Left ventricle myocardium inferior (tissue), 1 donor: ENCODE measurements at regions not wholly inside any gene's neighbourhood (a gene's known extent, or its start where the extent isn't known, plus 50 kb on each side); places are given as distances from the start of the nearest gene placed in this dataset.

Experiments used
- DNase-seq: peaks from one replicate; pipeline ENCODE4 v3.0.0-alpha.2; 2020
- H3K27ac ChIP-seq: fragments of 200-600 bp; replicated peaks from 2 replicates; pipeline ENCODE4 v1.8.0; 2021
- H3K27me3 ChIP-seq: fragments of 200-600 bp; 2 replicates; pipeline ENCODE4 v1.8.0; 2021; ENCODE audit warnings: low read depth
- H3K36me3 ChIP-seq: fragments of 200-600 bp; 2 replicates; pipeline ENCODE4 v1.8.0; 2021
- H3K4me1 ChIP-seq: fragments of 200-600 bp; 2 replicates; pipeline ENCODE4 v1.8.0; 2021
- H3K4me3 ChIP-seq: fragments of 200-600 bp; 2 replicates; pipeline ENCODE4 v1.8.0; 2021; ENCODE audit warnings: mild to moderate bottlenecking, moderate library complexity
- H3K9me3 ChIP-seq: fragments of 200-600 bp; replicated peaks from 2 replicates; pipeline ENCODE4 v1.8.0; 2021
- CTCF ChIP-seq: fragments of 200-600 bp; IDR thresholded peaks from 2 replicates; pipeline ENCODE4 v1.8.0; 2021; ENCODE audit warnings: antibody characterized with exemption, mild to moderate bottlenecking, borderline replicate concordance
- intact Hi-C: fragments of 100-400 bp; cut with micrococcal nuclease; formaldehyde crosslinking; loops from one replicate; pipeline ENCODE4 v1.11.0; 2022
- donor health status: DM: no; HTN: yes; CAD: no; lungs with severe emphysema.

- H3K4me1 ChIP-seq = no peaks in the 10 kb centered on the region
- peaks cover 5% of the 10 kb centered on the region for H3K9me3 ChIP-seq
- H3K36me3 ChIP-seq = no peaks in the 10 kb centered on the region
- no peak overlapping the region for H3K27ac ChIP-seq
- no peak for DNase-seq
- peaks cover 72% of the 10 kb centered on the region for H3K27me3 ChIP-seq
- TF ChIP-seq CTCF = no peak
- no peak overlapping the region for H3K4me3 ChIP-seq
- intact Hi-C loops = no loop called here
Observed at GRCh38 chr2:172153156-172153555, 50.5 kb upstream of the DLX2 start.

GRCh38 chr2:172153757-172154156, 51.1 kb upstream of the DLX2 start:
- Histone ChIP-seq H3K27me3 (peaks cover 74% of the 10 kb centered on the region), H3K27ac (no peak overlapping the region), H3K4me1 (no peaks in the 10 kb centered on the region), H3K36me3 (no peaks in the 10 kb centered on the region), H3K4me3 (no peak overlapping the region), H3K9me3 (peaks cover 5% of the 10 kb centered on the region)
- DNase-seq = no peak
- intact Hi-C loops = no loop called here
- no peak for TF ChIP-seq CTCF

- intact Hi-C loops = no loop called here
- H3K27me3 ChIP-seq = peaks cover 76% of the 10 kb centered on the region
- H3K4me1 ChIP-seq = no peaks in the 10 kb centered on the region
- H3K4me3 ChIP-seq = no peak overlapping the region
- TF ChIP-seq CTCF = no peak
- no peak for DNase-seq
- peaks cover 10% of the 10 kb centered on the region for H3K9me3 ChIP-seq
- H3K27ac ChIP-seq = no peak overlapping the region
- H3K36me3 ChIP-seq = no peaks in the 10 kb centered on the region
Observed at GRCh38 chr2:172155752-172156151, 53.1 kb upstream of the DLX2 start.

GRCh38 chr2:172160839-172161238, 58.1 kb upstream of the DLX2 start:
- peaks cover 41% of the 10 kb centered on the region for H3K27me3 ChIP-seq
- H3K9me3 ChIP-seq = peaks cover 14% of the 10 kb centered on the region
- DNase-seq = no peak
- H3K4me3 ChIP-seq = no peak overlapping the region
- no peaks in the 10 kb centered on the region for H3K36me3 ChIP-seq
- TF ChIP-seq CTCF = no peak
- intact Hi-C loops = no loop called here
- H3K27ac ChIP-seq = no peak overlapping the region
- H3K4me1 ChIP-seq = no peaks in the 10 kb centered on the region

- DNase-seq = no peak
- intact Hi-C loops = no loop called here
- peaks cover 14% of the 10 kb centered on the region for H3K9me3 ChIP-seq
- H3K36me3 ChIP-seq = no peaks in the 10 kb centered on the region
- peaks cover 31% of the 10 kb centered on the region for H3K27me3 ChIP-seq
- H3K27ac ChIP-seq = no peak overlapping the region
- no peak for TF ChIP-seq CTCF
- no peaks in the 10 kb centered on the region for H3K4me1 ChIP-seq
- H3K4me3 ChIP-seq = no peak overlapping the region
Observed at GRCh38 chr2:172162225-172162733, 59.6 kb upstream of the DLX2 start.
